ENCODE measurements at regions not wholly inside any gene's neighbourhood (a gene's known extent, or its start where the extent isn't known, plus 50 kb on each side); places are given as distances from the start of the nearest gene placed in this dataset.

DNA sequence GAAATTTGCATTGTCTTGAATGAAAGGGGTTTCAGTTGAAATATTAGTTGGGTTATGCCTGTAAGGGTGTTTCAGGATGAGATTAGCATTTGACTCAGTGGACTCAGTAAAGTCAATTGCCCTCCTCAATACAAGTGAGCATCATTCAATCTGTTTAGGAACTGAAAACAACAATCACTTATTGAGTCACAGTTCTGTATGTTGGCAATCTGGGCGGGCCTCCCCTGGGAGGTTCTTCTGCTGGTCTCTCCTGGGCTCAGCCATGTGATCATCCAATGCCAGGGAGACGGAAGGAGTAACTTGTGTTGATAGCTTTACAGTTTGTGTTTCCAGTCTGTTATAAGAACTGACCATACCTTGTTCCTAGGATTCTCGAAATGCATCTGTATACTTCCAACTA lies 262.9 kb upstream of the RUNX1 start:
- TF ChIP-seq, protein P1, sequence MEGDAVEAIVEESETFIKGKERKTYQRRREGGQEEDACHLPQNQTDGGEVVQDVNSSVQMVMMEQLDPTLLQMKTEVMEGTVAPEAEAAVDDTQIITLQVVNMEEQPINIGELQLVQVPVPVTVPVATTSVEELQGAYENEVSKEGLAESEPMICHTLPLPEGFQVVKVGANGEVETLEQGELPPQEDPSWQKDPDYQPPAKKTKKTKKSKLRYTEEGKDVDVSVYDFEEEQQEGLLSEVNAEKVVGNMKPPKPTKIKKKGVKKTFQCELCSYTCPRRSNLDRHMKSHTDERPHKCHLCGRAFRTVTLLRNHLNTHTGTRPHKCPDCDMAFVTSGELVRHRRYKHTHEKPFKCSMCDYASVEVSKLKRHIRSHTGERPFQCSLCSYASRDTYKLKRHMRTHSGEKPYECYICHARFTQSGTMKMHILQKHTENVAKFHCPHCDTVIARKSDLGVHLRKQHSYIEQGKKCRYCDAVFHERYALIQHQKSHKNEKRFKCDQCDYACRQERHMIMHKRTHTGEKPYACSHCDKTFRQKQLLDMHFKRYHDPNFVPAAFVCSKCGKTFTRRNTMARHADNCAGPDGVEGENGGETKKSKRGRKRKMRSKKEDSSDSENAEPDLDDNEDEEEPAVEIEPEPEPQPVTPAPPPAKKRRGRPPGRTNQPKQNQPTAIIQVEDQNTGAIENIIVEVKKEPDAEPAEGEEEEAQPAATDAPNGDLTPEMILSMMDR (IDR thresholded peaks at IDR 0.05), result no peak
- TF ChIP-seq EP300 (IDR thresholded peaks at IDR 0.05), result no peak
- no peak for TF ChIP-seq POLR2AphosphoS5 (IDR thresholded peaks at IDR 0.05)

Data from upper lobe of left lung (tissue), 4 donors.